Skeletal muscle tissue (tissue), 3 donors: ENCODE measurements at regions not wholly inside any gene's neighbourhood (a gene's known extent, or its start where the extent isn't known, plus 50 kb on each side); places are given as distances from the start of the nearest gene placed in this dataset.

Source experiments
- H3K27ac ChIP-seq: one replicate; pipeline ENCODE4 v1.7.0; 2013; ENCODE audit warnings: mild to moderate bottlenecking, low read depth, low read length, inconsistent platforms
- H3K27me3 ChIP-seq, 3 donors: one replicate each; pipeline ENCODE4 v1.7.0; 2013; ENCODE audit warnings: low read length in 3 of 3; ENCODE audit not compliant: control insufficient read depth in 3 of 3, insufficient read depth in 3 of 3
- H3K36me3 ChIP-seq, 3 donors: one replicate each; pipeline ENCODE4 v1.7.0; 2013; ENCODE audit warnings: low read length in 3 of 3; ENCODE audit not compliant: control insufficient read depth in 3 of 3, insufficient read depth in 3 of 3
- H3K4me1 ChIP-seq, 3 donors: one replicate each; pipeline ENCODE4 v1.7.0; 2013; ENCODE audit warnings: low read length in 3 of 3, mild to moderate bottlenecking in 3 of 3; ENCODE audit not compliant: control insufficient read depth in 3 of 3, insufficient read depth in 3 of 3
- H3K4me3 ChIP-seq, 3 donors: one replicate each; pipeline ENCODE4 v1.7.0; 2013; ENCODE audit warnings: low read length in 3 of 3
- H3K9ac ChIP-seq, 3 donors: one replicate each; pipeline ENCODE4 v1.7.0; 2013; ENCODE audit warnings: low read length in 3 of 3, mild to moderate bottlenecking in 3 of 3, moderate library complexity in 2 of 3, low read depth in 1 of 3
- H3K9me3 ChIP-seq, 3 donors: one replicate each; pipeline ENCODE4 v1.7.0; 2013; ENCODE audit warnings: low read length in 3 of 3; ENCODE audit not compliant: control insufficient read depth in 3 of 3
- donor health status: Osteomylitis.

- Histone ChIP-seq H3K36me3 (no peaks in the 10 kb centered on the region), H3K4me3 (no peak overlapping the region), H3K27me3 (no peaks in the 10 kb centered on the region), H3K4me1 (peaks cover 0 to 4% (median 0%) of the 10 kb centered on the region in 3 donors), H3K9ac (no peak overlapping the region), H3K9me3 (no peaks in the 10 kb centered on the region), H3K27ac (no peak overlapping the region)
Measured at GRCh38 chr12:66956300-66956699, 277.4 kb upstream of the GRIP1 start.

- no peaks in the 10 kb centered on the region for H3K36me3 ChIP-seq
- H3K4me1 ChIP-seq: no peaks in the 10 kb centered on the region
- no peak overlapping the region for H3K9ac ChIP-seq
- H3K4me3 ChIP-seq: no peak overlapping the region
- H3K27ac ChIP-seq: no peak overlapping the region
- H3K27me3 ChIP-seq: no peaks in the 10 kb centered on the region
- H3K9me3 ChIP-seq: no peaks in the 10 kb centered on the region
Measured at GRCh38 chr12:66959276-66959675, 280.4 kb upstream of the GRIP1 start.

- Histone ChIP-seq H3K36me3 (no peaks in the 10 kb centered on the region), H3K27me3 (no peaks in the 10 kb centered on the region), H3K27ac (no peak overlapping the region), H3K4me3 (no peak overlapping the region), H3K9me3 (no peaks in the 10 kb centered on the region), H3K9ac (no peak overlapping the region), H3K4me1 (no peaks in the 10 kb centered on the region)
Measured at GRCh38 chr12:66960006-66960405, 281.1 kb upstream of the GRIP1 start.

GRCh38 chr12:66960704-66961690 is 282.1 kb upstream of the GRIP1 start:
- Histone ChIP-seq H3K27ac (no peak overlapping the region), H3K4me3 (no peak overlapping the region), H3K4me1 (no peaks in the 10 kb centered on the region), H3K9me3 (no peaks in the 10 kb centered on the region), H3K27me3 (no peaks in the 10 kb centered on the region), H3K9ac (no peak overlapping the region), H3K36me3 (no peaks in the 10 kb centered on the region)

GRCh38 chr12:66962290-66962689 is 283.4 kb upstream of the GRIP1 start:
- no peaks in the 10 kb centered on the region for H3K4me1 ChIP-seq
- H3K9me3 ChIP-seq: no peaks in the 10 kb centered on the region
- H3K36me3 ChIP-seq: no peaks in the 10 kb centered on the region
- H3K27ac ChIP-seq: no peak overlapping the region
- H3K9ac ChIP-seq: no peak overlapping the region
- H3K4me3 ChIP-seq: no peak overlapping the region
- no peaks in the 10 kb centered on the region for H3K27me3 ChIP-seq

- H3K27ac ChIP-seq: no peak overlapping the region
- H3K27me3 ChIP-seq: no peaks in the 10 kb centered on the region
- H3K4me1 ChIP-seq: no peaks in the 10 kb centered on the region
- no peaks in the 10 kb centered on the region for H3K9me3 ChIP-seq
- H3K36me3 ChIP-seq: no peaks in the 10 kb centered on the region
- H3K9ac ChIP-seq: no peak overlapping the region
- H3K4me3 ChIP-seq: no peak overlapping the region
Measured at GRCh38 chr12:66963901-66964300, 285.0 kb upstream of the GRIP1 start.

- H3K9ac ChIP-seq: no peak overlapping the region
- no peaks in the 10 kb centered on the region for H3K27me3 ChIP-seq
- H3K27ac ChIP-seq: no peak overlapping the region
- H3K4me1 ChIP-seq: no peaks in the 10 kb centered on the region
- no peak overlapping the region for H3K4me3 ChIP-seq
- no peaks in the 10 kb centered on the region for H3K36me3 ChIP-seq
- no peaks in the 10 kb centered on the region for H3K9me3 ChIP-seq
Measured at GRCh38 chr12:66964629-66965028, 285.8 kb upstream of the GRIP1 start.

GRCh38 chr12:66965621-66966020 is 286.7 kb upstream of the GRIP1 start:
- Histone ChIP-seq H3K4me1 (no peaks in the 10 kb centered on the region), H3K9ac (no peak overlapping the region), H3K36me3 (no peaks in the 10 kb centered on the region), H3K4me3 (no peak overlapping the region), H3K27ac (no peak overlapping the region), H3K27me3 (no peaks in the 10 kb centered on the region), H3K9me3 (no peaks in the 10 kb centered on the region)

GRCh38 chr12:66971816-66972215 is 292.9 kb upstream of the GRIP1 start:
- H3K4me1 ChIP-seq: no peaks in the 10 kb centered on the region
- no peak overlapping the region for H3K9ac ChIP-seq
- H3K27me3 ChIP-seq: no peaks in the 10 kb centered on the region
- no peak overlapping the region for H3K27ac ChIP-seq
- H3K9me3 ChIP-seq: no peaks in the 10 kb centered on the region
- no peaks in the 10 kb centered on the region for H3K36me3 ChIP-seq
- H3K4me3 ChIP-seq: no peak overlapping the region

- no peaks in the 10 kb centered on the region for H3K4me1 ChIP-seq
- H3K9me3 ChIP-seq: no peaks in the 10 kb centered on the region
- no peaks in the 10 kb centered on the region for H3K27me3 ChIP-seq
- H3K9ac ChIP-seq: no peak overlapping the region
- no peak overlapping the region for H3K27ac ChIP-seq
- no peaks in the 10 kb centered on the region for H3K36me3 ChIP-seq
- H3K4me3 ChIP-seq: no peak overlapping the region
Measured at GRCh38 chr12:66976526-66976925, 292.6 kb upstream of the CAND1 start.
